Heart right ventricle (tissue), 16 donors: ENCODE measurements at regions not wholly inside any gene's neighbourhood (a gene's known extent, or its start where the extent isn't known, plus 50 kb on each side); places are given as distances from the start of the nearest gene placed in this dataset.

ENCODE experiments used
- ATAC-seq, 8 donors: fragments of 200-7000 bp; cut with Tn5 transposase; one replicate each; pipeline ENCODE4 v1.9.1; 2020; ENCODE audit warnings: mild to moderate bottlenecking in 8 of 8, moderate library complexity in 8 of 8, moderate number of reproducible peaks in 1 of 8
- DNase-seq, 2 donors: peaks; one replicate each; pipeline ENCODE4 v3.0.0-alpha.2; 2020
- H3K27ac ChIP-seq, 10 donors: fragments of 200-600 bp; sonication (generic) in 2 of 10; one replicate each; pipeline versions ENCODE4 v1.5.0 to v1.8.0; 2020 to 2022; ENCODE audit warnings: mild to moderate bottlenecking in 3 of 10
- H3K27me3 ChIP-seq, 7 donors: fragments of 200-600 bp; one replicate each; pipeline ENCODE4 v1.8.0; 2021 to 2022; ENCODE audit warnings: mild to moderate bottlenecking in 2 of 7
- H3K36me3 ChIP-seq, 9 donors: fragments of 200-600 bp; sonication (generic) in 1 of 9; one replicate each; pipeline versions ENCODE4 v1.5.0 to v1.8.0; 2020 to 2022; ENCODE audit warnings: mild to moderate bottlenecking in 2 of 9
- H3K4me1 ChIP-seq, 9 donors: fragments of 200-600 bp; sonication (generic) in 1 of 9; one replicate each; pipeline versions ENCODE4 v1.5.0 to v1.8.0; 2020 to 2022; ENCODE audit warnings: mild to moderate bottlenecking in 4 of 9
- H3K4me3 ChIP-seq, 10 donors: fragments of 200-600 bp; sonication (generic) in 2 of 10; one replicate each; pipeline versions ENCODE4 v1.5.0 to v1.8.0; 2020 to 2022; ENCODE audit warnings: mild to moderate bottlenecking in 7 of 10, moderate library complexity in 2 of 10
- H3K9me3 ChIP-seq, 11 donors: fragments of 200-600 bp in 10 of 11; sonication (generic) in 2 of 11; one replicate each; pipeline versions ENCODE4 v1.5.0 to v1.8.0; 2013 to 2022; ENCODE audit warnings: mild to moderate bottlenecking in 2 of 11, control low read depth in 1 of 11, moderate library complexity in 1 of 11
- WGBS, 2 donors: extraction: QIAGEN DNeasy Blood & Tissue Kit; methylation state at CpG; one replicate each; pipeline ENCODE4 v1.1.7; 2013; ENCODE audit warnings: inconsistent platforms in 1 of 2; 5-methylcytosine and 5-hydroxymethylcytosine counted together
- intact Hi-C, 10 donors: fragments of 100-400 bp; cut with DNase I; formaldehyde crosslinking; loops; one replicate each; pipeline versions ENCODE4 v1.11.1 to v1.14.2; 2022
- TF ChIP-seq, protein P1 (sequence below), 9 donors: fragments of 200-600 bp; sonication (generic) in 2 of 9; IDR thresholded peaks; one replicate each; pipeline versions ENCODE4 v1.5.0 to v1.8.0; 2021 to 2022; ENCODE audit warnings: antibody characterized with exemption in 9 of 9, mild to moderate bottlenecking in 5 of 9, moderate library complexity in 1 of 9
- donor health status: Arrhythmogenic right ventricular cardiomyopathy.
- donor health status: ischemic (EF 13 %, LVEDD 7.1; RV severe dilation, severe dysfunction).
- donor health status: healthy with polysubstance abuse.
- donor health status: DM: no; HTN: yes; CAD: no.
- donor health status: DM: no; HTN: no; CAD: no.
- donor health status: ischemic (EF 25% LVEDD 6.9; RV normal size, moderate dysfunction).
- donor health status: ischemic (EF 25% LVEDD 5.7; RV mildly dilated, moderate dysfunction).
- donor health status: healthy.
- donor health status: DM: yes; HTN: yes; CAD: no.
- donor health status: Ischemic cardiomyopathy.
- donor health status: ischemic (EF 35%, LVEDD 5.7; RV mildly dilated, moderate dysfunction).
- donor health status: nonischemic (EF 11% LVEDD 7.7; RV severe dilation, severe dysfunction).
- donor health status: DM: yes; HTN: yes; CAD: no.
- donor health status: PGD.
- donor health status: ischemic (EF 29% LVEDD 5.4; RV normal size, mild dysfunction).
- donor health status: nonischemic (EF 23%, LVEDD 6.1; RV moderate dilation, normal function).

DNA sequence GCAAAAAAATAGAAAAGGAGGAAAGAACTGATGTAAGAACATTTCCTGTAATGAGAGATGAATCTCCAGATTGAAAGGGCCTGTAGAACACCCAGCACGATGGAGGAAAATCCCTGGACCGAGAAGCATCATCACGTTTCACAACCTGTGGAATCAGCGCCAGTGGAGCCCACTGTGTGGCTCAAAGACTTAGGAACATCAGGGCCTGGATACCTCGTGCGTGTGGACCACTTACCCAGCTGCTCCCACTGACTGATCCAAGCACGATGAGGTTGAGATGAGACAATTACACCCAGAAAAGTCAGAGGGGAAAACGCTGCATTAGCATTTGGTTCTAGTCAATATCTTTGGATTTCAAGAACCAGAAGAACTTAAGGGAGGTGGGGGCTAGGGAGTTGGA lies 224.6 kb downstream of the SYK start:
- H3K36me3 ChIP-seq, result no peaks in the 10 kb centered on the region
- TF ChIP-seq, protein P1, sequence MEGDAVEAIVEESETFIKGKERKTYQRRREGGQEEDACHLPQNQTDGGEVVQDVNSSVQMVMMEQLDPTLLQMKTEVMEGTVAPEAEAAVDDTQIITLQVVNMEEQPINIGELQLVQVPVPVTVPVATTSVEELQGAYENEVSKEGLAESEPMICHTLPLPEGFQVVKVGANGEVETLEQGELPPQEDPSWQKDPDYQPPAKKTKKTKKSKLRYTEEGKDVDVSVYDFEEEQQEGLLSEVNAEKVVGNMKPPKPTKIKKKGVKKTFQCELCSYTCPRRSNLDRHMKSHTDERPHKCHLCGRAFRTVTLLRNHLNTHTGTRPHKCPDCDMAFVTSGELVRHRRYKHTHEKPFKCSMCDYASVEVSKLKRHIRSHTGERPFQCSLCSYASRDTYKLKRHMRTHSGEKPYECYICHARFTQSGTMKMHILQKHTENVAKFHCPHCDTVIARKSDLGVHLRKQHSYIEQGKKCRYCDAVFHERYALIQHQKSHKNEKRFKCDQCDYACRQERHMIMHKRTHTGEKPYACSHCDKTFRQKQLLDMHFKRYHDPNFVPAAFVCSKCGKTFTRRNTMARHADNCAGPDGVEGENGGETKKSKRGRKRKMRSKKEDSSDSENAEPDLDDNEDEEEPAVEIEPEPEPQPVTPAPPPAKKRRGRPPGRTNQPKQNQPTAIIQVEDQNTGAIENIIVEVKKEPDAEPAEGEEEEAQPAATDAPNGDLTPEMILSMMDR (IDR thresholded peaks at IDR 0.05), result no peak
- no peaks in the 10 kb centered on the region for H3K9me3 ChIP-seq
- no peaks in the 10 kb centered on the region for H3K4me1 ChIP-seq
- ATAC-seq (no peak), DNase-seq (no peak)
- intact Hi-C loops, result no loop called here
- H3K4me3 ChIP-seq, result no peak overlapping the region
- WGBS, 2 donors, result 79 to 81% methylated on average over 8 of the region's 8 CpGs
- no peak overlapping the region for H3K27ac ChIP-seq
- no peaks in the 10 kb centered on the region for H3K27me3 ChIP-seq

DNA sequence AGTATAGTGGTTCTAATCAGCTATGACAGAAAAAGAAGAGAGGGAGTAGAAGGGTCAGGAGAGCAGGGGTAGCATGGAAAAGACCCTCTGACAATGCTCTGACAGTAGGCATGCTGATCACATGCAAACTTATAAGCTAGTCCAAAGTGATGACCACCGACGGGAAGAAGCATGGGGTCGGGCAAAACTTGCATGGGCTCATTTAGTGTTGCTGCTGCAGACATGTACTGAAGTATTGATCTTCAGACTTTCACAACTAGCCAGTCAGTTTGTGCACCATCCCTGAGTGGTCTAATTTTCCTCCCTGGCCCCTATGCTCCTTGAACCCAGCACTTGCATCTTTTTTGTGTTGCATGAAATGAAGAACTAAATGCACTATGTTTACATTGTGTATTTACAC lies 225.4 kb downstream of the SYK start:
- H3K4me1 ChIP-seq, result no peaks in the 10 kb centered on the region
- WGBS, 2 donors, result 89 to 93% methylated on average over 3 of the region's 3 CpGs
- H3K27me3 ChIP-seq, result peaks cover 0 to 7% (median 0%) of the 10 kb centered on the region in 7 donors
- H3K36me3 ChIP-seq, result no peaks in the 10 kb centered on the region
- no peaks in the 10 kb centered on the region for H3K9me3 ChIP-seq
- DNase-seq, result no peak
- H3K4me3 ChIP-seq, result no peak overlapping the region
- intact Hi-C loops, result no loop called here
- TF ChIP-seq, protein P1 (IDR thresholded peaks at IDR 0.05), result no peak
- no peak overlapping the region for H3K27ac ChIP-seq
- no peak for ATAC-seq

DNA sequence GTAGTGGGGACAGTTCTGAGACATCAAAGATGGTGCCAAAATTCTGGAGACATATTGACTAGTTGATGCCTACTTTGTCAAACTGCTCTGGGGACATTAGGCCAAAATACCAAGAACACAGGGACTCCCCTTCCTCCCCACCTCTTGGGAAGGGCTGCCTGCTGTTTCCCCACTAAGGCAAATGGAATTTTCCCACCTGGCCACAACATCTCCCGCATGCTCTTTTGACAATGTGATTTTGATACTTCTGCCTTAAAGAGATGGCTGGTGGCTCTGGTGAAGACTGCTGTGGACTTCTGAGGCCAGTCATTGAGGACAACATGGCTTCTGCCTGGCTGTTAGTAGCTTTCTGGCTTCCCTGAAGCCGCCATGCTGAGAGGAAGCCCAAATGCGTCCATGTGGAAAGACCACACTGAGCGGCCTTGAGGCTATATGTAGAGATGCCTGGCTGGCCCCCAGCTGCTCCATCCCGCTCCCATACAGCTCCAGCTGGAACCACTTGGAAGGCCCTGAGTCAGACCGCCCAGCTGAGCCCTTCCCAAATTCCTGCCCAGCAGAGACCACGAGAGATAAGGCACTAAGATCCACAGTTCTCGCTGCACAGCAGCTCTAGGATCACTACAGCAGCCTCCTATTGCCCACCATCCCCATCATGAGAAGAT lies 226.7 kb downstream of the SYK start:
- Histone ChIP-seq H3K4me1 (no peaks in the 10 kb centered on the region), H3K36me3 (no peaks in the 10 kb centered on the region), H3K9me3 (no peaks in the 10 kb centered on the region), H3K4me3 (no peak overlapping the region), H3K27ac (no peak overlapping the region), H3K27me3 (peaks cover 0 to 16% (median 0%) of the 10 kb centered on the region in 7 donors)
- DNase-seq (no peak), ATAC-seq (no peak)
- WGBS, 2 donors, result 89 to 91% methylated on average over 8 of the region's 8 CpGs
- intact Hi-C loops, result no loop called here
- TF ChIP-seq, protein P1 (IDR thresholded peaks at IDR 0.05), result no peak

DNA sequence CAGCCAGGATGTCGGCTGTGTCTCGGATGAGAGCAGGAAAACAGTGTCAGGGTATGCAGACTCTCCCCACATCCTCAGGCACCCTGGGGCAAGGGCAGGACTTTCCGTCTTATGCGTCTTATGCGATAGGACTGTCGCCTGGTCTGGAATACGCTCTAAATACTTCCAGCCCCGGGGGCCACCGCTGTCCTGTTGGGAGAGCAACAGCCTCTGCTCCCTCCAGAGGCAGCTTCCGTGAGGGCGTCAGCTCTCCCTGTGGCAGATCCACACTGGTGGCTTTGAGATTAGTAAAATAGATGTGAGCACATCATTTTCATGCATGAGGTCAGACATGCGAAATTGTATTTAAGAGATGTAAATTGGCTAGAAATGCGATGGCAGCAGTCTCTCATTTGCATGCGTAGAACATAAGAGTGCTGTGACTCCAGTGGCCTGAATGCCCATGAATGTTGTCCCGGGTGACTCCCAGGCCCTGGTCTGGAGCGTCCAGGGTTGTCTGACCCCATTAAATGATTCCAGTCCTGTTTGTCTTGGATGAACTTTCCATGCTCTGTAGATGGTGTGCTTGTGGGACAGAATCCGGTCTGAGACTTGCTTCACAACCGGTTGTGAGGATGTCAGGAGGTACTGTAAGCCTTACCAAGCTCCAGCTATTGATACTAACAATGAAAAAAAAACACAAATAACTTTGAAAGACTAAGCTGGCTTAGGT lies 228.2 kb downstream of the SYK start:
- Histone ChIP-seq H3K36me3 (no peaks in the 10 kb centered on the region), H3K27ac (no peak overlapping the region), H3K27me3 (peaks cover 0 to 16% (median 0%) of the 10 kb centered on the region in 7 donors), H3K9me3 (no peaks in the 10 kb centered on the region), H3K4me1 (no peaks in the 10 kb centered on the region), H3K4me3 (no peak overlapping the region)
- DNase-seq, result no peak
- intact Hi-C loops, result loop anchor here in 5 of 10 donors (10.0 kb wide), 5 partner anchors 165 to 695 kb away; no protein-coding TSS in a partner anchor
- WGBS, 2 donors, result 68 to 77% methylated on average over 18 of the region's 18 CpGs
- TF ChIP-seq, protein P1 (IDR thresholded peaks at IDR 0.05), result no peak
- no peak for ATAC-seq
